ENCODE measurements at regions not wholly inside any gene's neighbourhood (a gene's known extent, or its start where the extent isn't known, plus 50 kb on each side); places are given as distances from the start of the nearest gene placed in this dataset.

- TF ChIP-seq, protein P1, sequence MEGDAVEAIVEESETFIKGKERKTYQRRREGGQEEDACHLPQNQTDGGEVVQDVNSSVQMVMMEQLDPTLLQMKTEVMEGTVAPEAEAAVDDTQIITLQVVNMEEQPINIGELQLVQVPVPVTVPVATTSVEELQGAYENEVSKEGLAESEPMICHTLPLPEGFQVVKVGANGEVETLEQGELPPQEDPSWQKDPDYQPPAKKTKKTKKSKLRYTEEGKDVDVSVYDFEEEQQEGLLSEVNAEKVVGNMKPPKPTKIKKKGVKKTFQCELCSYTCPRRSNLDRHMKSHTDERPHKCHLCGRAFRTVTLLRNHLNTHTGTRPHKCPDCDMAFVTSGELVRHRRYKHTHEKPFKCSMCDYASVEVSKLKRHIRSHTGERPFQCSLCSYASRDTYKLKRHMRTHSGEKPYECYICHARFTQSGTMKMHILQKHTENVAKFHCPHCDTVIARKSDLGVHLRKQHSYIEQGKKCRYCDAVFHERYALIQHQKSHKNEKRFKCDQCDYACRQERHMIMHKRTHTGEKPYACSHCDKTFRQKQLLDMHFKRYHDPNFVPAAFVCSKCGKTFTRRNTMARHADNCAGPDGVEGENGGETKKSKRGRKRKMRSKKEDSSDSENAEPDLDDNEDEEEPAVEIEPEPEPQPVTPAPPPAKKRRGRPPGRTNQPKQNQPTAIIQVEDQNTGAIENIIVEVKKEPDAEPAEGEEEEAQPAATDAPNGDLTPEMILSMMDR (IDR thresholded peaks at IDR 0.05), result no peak
- no peak for TF ChIP-seq POLR2AphosphoS5 (IDR thresholded peaks at IDR 0.05)
- no peak for TF ChIP-seq POLR2A (IDR thresholded peaks at IDR 0.05)
- TF ChIP-seq EP300 (IDR thresholded peaks at IDR 0.05), result no peak
These were observed 441.3 kb upstream of the THBS1 start for GRCh38 chr15:39139431-39140059.
